ENCODE measurements at regions not wholly inside any gene's neighbourhood (a gene's known extent, or its start where the extent isn't known, plus 50 kb on each side); places are given as distances from the start of the nearest gene placed in this dataset.

- no peak for DNase-seq
Measured at GRCh38 chr13:89751432-89751930, 1596.0 kb upstream of the MIR17HG start.

DNA sequence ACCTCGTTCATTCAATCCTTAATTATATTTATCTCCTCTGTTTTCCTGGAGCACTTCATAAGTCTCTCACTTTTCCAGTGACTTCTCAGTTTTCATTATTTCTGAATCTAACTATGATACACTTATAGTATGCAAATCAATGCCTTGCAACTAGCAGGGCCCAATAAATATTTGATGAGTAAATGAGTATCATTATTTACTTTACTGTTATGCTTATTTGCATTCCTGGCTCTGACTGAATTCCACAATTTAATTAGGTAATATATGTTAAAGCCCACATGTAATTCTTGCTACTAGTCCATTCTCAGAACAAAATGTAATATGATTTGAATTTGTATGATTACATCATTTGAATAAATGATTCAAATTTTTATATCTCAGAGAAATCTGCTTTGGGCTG, 1595.1 kb upstream of the MIR17HG start:
- no peak for DNase-seq

- DNase-seq, result no peak
Measured at GRCh38 chr13:89755729-89756492, 1591.6 kb upstream of the MIR17HG start.

GRCh38 chr13:89763005-89763404, 1584.5 kb upstream of the MIR17HG start:
- DNase-seq, result no peak

GRCh38 chr13:89783221-89783755, 1564.2 kb upstream of the MIR17HG start:
- DNase-seq, result no peak

- DNase-seq, result no peak
Measured at GRCh38 chr13:89784161-89784809, 1563.2 kb upstream of the MIR17HG start.

DNA sequence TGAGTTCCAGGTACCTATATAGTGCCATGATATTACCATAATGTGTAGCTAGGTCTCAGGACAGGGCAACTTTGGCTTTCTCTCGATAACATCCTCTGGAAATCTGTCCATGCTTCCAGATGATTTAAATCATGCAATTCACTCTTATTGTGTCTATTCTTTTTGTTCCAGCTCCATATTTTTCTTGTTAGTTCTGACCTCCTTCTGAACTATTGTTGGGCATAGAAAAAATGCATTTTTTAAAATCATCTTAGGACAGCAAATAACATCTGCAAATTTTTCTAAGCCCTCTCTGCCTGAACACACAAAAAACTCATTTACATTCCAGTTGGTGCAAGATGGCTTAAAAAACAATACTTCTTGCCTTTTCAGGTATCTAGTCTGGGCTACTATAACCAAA, 1561.0 kb upstream of the MIR17HG start:
- DNase-seq, result no peak

DNA sequence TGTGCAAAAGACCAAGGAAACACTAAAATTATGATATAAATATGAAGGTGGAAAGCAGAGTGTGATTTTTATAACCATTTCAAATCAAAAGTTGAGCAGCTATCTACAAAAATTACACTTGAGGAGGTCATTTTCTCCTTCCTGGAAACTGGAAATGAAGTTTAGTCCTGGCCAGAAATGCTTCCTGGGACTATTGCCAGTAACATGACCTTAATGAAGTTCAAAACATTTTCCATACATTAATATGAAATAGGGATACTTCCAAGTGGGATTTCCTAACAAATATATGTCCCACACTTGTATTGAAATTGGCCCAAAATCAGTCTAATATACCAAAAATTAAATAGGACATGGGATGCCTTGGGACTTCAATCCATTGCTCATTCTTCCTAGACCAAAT, 1556.8 kb upstream of the MIR17HG start:
- no peak for DNase-seq

GRCh38 chr13:89791971-89792630, 1555.4 kb upstream of the MIR17HG start:
- no peak for DNase-seq

- no peak for DNase-seq
Measured at GRCh38 chr13:89796196-89796595, 1551.3 kb upstream of the MIR17HG start.

- DNase-seq, result no peak
Measured at GRCh38 chr13:89803839-89804238, 1543.6 kb upstream of the MIR17HG start.

GRCh38 chr13:89806594-89806993, 1540.9 kb upstream of the MIR17HG start:
- DNase-seq, result no peak

DNA sequence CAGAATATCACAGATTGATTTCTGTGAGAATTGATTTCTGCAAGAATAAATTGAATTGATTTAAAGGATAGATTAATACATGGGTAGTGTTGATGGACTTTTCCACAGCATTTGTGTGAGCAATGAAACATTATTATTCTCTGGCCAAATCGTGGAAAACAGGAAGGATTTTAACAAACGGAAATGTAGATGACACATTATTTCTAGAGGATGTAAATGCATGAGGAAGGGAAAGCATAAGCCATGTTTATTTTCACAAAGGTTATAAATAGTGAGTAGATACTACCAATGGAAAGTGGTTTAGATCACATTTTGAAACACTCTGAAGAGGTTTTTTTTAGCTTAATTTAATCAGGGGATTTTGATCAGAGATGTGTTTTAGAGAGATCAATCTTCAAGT, 1534.6 kb upstream of the MIR17HG start:
- DNase-seq, result no peak

GRCh38 chr13:89816404-89816803, 1531.1 kb upstream of the MIR17HG start:
- DNase-seq, result no peak

DNA sequence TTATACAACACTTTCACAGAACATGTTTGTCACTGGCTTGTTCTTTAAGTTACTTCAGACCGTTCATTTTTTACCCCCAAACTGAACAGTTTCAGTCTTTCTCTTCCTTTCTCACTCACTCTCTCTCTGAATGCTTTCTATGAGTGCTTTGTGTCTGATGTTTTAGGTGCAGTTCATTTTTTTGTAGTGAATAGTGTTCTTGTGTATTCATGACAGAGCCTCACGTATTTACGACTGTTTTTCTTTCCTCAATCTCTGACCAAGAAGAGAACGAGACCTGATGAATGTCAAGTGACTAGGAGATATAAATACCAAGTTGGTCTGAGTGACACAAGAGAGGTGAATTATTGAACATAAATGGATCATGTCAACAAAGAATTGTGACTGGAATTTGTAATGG, 1525.0 kb upstream of the MIR17HG start:
- no peak for DNase-seq

DNA sequence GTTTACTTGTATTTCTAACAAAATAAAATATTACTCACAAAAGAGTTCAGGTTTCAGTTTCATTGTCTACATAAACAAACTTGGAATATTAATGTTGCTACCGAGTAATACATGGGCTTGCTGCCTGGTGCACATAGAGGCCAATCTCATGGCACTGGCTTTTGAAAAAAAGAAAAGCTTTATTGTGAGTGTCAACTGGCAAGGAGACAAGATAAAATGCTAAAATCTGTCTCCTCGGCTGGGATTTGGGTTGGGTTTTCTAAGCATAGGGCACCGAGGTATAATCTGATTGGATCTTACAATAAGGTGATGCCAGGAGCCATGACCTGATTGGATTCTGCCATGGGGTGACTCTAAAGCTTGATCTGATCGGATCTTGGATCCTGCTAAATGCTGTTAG, 1519.9 kb upstream of the MIR17HG start:
- no peak for DNase-seq

DNA sequence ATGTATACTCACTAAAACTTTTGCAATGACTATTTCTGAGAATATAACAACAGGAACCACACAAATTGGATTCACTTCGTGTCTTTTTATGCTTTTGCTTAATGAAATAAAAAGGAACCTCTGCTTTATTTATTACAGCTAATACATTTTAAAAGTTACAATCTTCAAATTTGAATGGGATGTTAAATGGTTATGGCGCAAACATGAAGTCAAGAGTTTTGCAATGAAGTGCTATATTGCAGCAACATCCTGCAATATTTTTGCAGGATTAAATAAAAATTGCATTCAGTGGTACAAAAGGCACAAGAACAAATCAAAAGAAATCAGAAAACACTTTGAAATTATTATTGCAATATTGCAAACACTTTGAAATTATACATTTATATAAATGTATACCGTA, 1519.0 kb upstream of the MIR17HG start:
- DNase-seq, result no peak

DNA sequence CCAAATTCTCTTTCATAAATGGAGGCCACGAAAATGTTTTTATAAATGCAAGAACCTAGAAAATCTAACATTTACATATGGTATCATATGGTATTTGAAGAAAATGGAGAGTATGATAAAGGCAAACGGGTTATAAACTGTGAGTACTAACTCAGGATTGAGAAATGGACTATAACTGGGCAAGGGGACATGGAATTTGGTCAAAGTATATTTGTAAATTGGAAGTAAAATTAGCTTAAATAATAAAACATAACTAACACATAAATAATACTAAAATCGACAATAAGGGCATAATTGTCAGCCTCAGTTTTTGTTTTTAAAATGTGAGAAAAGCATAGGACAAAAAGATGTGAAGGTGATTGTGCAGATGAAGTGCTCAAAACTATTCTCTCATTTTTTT, 1516.3 kb upstream of the MIR17HG start:
- DNase-seq, result no peak

DNA sequence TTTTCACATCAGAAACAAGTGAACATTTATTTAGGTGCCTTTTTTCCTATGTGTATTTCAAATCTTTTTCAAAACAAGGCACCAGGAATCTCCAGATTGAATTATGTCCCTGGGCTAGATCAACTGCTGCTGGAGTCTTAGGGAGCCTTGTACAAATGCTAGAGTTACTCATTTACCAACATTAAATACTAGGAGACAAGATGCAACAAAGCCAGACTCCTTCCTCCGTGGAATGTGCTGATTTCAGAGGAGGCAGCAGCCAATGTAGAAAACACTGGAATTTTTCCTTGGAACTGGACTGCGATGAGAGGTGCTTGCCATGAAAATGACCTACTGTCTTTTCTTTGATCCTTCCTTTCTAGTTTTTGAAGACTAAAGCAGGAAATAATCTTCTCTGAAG, 1514.7 kb upstream of the MIR17HG start:
- DNase-seq, result no peak

- no peak for DNase-seq
Measured at GRCh38 chr13:89843621-89844020, 1503.9 kb upstream of the MIR17HG start.

- DNase-seq, result no peak
Measured at GRCh38 chr13:89845874-89846273, 1501.6 kb upstream of the MIR17HG start.

DNA sequence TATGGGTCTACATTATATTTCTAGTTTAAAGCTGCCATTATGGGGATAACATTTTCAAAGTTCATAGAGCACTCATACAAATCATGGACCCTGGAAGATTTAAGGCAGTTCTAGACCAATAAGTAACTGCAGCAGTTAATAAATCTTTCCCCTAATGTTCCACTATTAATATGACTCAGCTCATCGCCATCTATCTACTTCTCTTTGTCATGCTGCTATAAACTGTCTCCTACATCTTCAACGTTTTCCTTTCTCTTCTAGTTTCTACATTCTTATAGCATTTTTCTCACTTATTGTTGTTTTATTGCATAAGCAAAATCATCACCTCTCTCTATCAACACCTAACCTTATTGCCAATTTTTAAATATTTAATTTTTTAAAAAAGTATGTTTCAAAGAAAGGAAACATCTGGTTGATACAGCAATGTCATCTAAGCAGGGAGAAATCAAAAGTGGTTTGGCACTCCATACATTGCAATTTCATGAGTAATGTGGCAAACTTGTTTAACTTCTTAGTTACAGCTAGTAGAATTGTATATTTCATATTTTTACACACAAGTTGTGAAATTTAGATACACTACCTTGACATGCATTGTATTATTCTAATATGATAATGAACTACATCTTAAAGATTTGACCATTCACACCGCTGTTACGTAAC, 1500.4 kb upstream of the MIR17HG start:
- no peak for DNase-seq

GRCh38 chr13:89852570-89852969, 1494.9 kb upstream of the MIR17HG start:
- DNase-seq, result no peak

All from DMS79 treated with DMSO at 0.1 percent for 48 hours (cell line).